Loucy (cell line): ENCODE measurements at regions not wholly inside any gene's neighbourhood (a gene's known extent, or its start where the extent isn't known, plus 50 kb on each side); places are given as distances from the start of the nearest gene placed in this dataset.

Experiments
- CTCF ChIP-seq: fragments of 200-600 bp; sonication (generic); conservative IDR thresholded peaks from 2 replicates; pipeline ENCODE4 v1.5.1; 2014; ENCODE audit warnings: mild to moderate bottlenecking, antibody characterized with exemption, low read length
- EZH2phosphoT487 ChIP-seq: fragments of 200-600 bp; IDR thresholded peaks from 2 replicates; pipeline ENCODE4 v1.6.1; 2018; ENCODE audit warnings: antibody characterized with exemption, mild to moderate bottlenecking, moderate library complexity, borderline replicate concordance

GRCh38 chr2:41431756-41432155 is 616.1 kb upstream of the PKDCC start:
- no peak for TF ChIP-seq EZH2phosphoT487
- TF ChIP-seq CTCF, result no peak
